GM23248 (cell line): ENCODE measurements at regions not wholly inside any gene's neighbourhood (a gene's known extent, or its start where the extent isn't known, plus 50 kb on each side); places are given as distances from the start of the nearest gene placed in this dataset.

Experiments used
- EZH2 ChIP-seq: fragments of 200-600 bp; sonication (generic); IDR thresholded peaks from 2 replicates; pipeline ENCODE4 v1.6.1; 2018; ENCODE audit warnings: antibody characterized with exemption, mild to moderate bottlenecking; ENCODE audit not compliant: insufficient read depth, poor library complexity, severe bottlenecking
- EZH2phosphoT487 ChIP-seq: fragments of 200-600 bp; sonication (generic); IDR thresholded peaks from 2 replicates; pipeline ENCODE4 v1.6.1; 2018; ENCODE audit warnings: antibody characterized with exemption, moderate library complexity, mild to moderate bottlenecking, low read depth; ENCODE audit not compliant: insufficient read depth

- no peak for TF ChIP-seq EZH2phosphoT487
- no peak for TF ChIP-seq EZH2
Measured at GRCh38 chr1:2961661-2962060, 59.6 kb upstream of the ACTRT2 start.
